Kidney (tissue), 13 donors: ENCODE measurements at regions not wholly inside any gene's neighbourhood (a gene's known extent, or its start where the extent isn't known, plus 50 kb on each side); places are given as distances from the start of the nearest gene placed in this dataset.

Experiments used
- DNase-seq, 5 donors: peaks; one replicate each; pipeline ENCODE4 v3.0.0-alpha.2; 2013 to 2020
- FAIRE-seq: peaks from 2 replicates; lab custom pipeline; 2012; peaks lifted over from hg19 to GRCh38; lab: Jason Lieb, UNC
- H3K27ac ChIP-seq, 2 donors: one replicate each; pipeline ENCODE4 v1.7.0; 2013; ENCODE audit warnings: low read depth in 2 of 2, low read length in 2 of 2, inconsistent platforms in 1 of 2
- H3K27me3 ChIP-seq: one replicate; pipeline ENCODE4 v1.7.1; 2013; ENCODE audit warnings: low read length, inconsistent platforms; ENCODE audit not compliant: control insufficient read depth, insufficient read depth
- H3K36me3 ChIP-seq, 3 donors: one replicate each; pipeline versions ENCODE4 v1.7.0 to v1.7.1; 2013; ENCODE audit warnings: low read length in 3 of 3, control low read depth in 1 of 3, inconsistent platforms in 1 of 3; ENCODE audit not compliant: insufficient read depth in 3 of 3, control insufficient read depth in 2 of 3
- H3K4me1 ChIP-seq, 3 donors: one replicate each; pipeline versions ENCODE4 v1.7.0 to v1.7.1; 2013; ENCODE audit warnings: low read length in 3 of 3, inconsistent platforms in 1 of 3, low read depth in 1 of 3; ENCODE audit not compliant: control insufficient read depth in 2 of 3, insufficient read depth in 2 of 3
- H3K4me3 ChIP-seq, 3 donors: one replicate each; pipeline versions ENCODE4 v1.7.0 to v1.8.1; 2013; ENCODE audit warnings: low read length in 3 of 3, control low read depth in 1 of 3, inconsistent platforms in 1 of 3
- H3K9ac ChIP-seq, 3 donors: one replicate each; pipeline versions ENCODE4 v1.7.0 to v1.7.1; 2013; ENCODE audit warnings: low read length in 3 of 3, control low read depth in 1 of 3, inconsistent platforms in 1 of 3
- H3K9me3 ChIP-seq, 3 donors: one replicate each; pipeline versions ENCODE4 v1.7.0 to v1.7.1; 2013; ENCODE audit warnings: low read length in 3 of 3, control low read depth in 1 of 3, inconsistent platforms in 1 of 3; ENCODE audit not compliant: control insufficient read depth in 2 of 3, insufficient read depth in 1 of 3
- intact Hi-C: fragments of 100-400 bp; cut with DNase I; formaldehyde crosslinking; loops from one replicate; pipeline ENCODE4 v1.11.1; 2022
- TF ChIP-seq, protein P1 (sequence below): IDR thresholded peaks from 3 replicates; pipeline ENCODE4 v1.5.1; 2012; ENCODE audit warnings: mild to moderate bottlenecking, moderate library complexity, borderline replicate concordance; ENCODE audit not compliant: insufficient read depth; ENCODE audit errors: extremely low read depth
- donor health status: control.
- donor health status: control.
- donor health status: control.
- donor health status: control.
- donor health status: control.
- donor health status: DM: yes; HTN: yes; CAD: no.
- donor health status: Normal renal cell carcinoma (clear cell type).

DNA sequence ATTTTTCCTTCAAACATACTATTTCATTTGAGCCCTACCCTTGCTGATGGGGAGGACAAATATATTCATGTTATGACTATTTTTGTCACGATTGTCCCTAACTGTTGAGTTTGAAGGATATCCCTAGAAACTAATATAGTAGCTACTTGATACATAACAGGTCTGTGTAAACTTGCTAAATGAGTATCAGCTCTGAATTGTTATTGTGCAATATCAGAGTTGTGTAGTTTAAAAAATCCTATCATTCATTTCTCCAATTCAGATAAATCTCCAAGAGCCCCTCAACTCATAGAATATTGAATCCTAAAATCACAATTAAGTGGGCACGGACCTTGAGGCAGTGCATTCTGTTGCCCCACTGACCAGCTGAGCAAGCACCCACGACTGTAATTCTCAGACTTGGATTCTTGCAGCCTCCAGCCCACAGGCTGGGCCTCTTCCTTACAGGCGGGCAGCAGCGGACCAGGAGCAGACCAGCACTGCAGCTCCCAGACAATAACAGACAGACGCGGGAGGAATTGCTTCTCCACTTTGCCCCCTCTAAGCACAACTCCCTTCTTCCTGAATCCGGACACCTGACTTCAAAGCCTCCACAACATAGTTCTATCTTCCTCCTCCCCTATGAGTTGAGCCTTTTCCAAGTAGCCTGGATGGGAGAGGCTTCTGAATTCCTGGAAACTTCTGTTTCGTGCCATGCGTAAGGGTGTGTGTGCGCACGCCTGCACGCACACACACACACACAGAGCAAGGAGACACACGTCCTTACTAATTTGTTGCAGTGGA, 337.6 kb upstream of the ARGLU1 start:
- H3K27ac ChIP-seq: no peak overlapping the region
- H3K36me3 ChIP-seq: no peaks in the 10 kb centered on the region
- peak in 4 of 5 donors; percentile 18 to 60 (median 38) for DNase-seq
- no peaks in the 10 kb centered on the region for H3K27me3 ChIP-seq
- H3K4me3 ChIP-seq: no peak overlapping the region
- intact Hi-C loops: no loop called here
- FAIRE-seq: no peak
- TF ChIP-seq, protein P1, sequence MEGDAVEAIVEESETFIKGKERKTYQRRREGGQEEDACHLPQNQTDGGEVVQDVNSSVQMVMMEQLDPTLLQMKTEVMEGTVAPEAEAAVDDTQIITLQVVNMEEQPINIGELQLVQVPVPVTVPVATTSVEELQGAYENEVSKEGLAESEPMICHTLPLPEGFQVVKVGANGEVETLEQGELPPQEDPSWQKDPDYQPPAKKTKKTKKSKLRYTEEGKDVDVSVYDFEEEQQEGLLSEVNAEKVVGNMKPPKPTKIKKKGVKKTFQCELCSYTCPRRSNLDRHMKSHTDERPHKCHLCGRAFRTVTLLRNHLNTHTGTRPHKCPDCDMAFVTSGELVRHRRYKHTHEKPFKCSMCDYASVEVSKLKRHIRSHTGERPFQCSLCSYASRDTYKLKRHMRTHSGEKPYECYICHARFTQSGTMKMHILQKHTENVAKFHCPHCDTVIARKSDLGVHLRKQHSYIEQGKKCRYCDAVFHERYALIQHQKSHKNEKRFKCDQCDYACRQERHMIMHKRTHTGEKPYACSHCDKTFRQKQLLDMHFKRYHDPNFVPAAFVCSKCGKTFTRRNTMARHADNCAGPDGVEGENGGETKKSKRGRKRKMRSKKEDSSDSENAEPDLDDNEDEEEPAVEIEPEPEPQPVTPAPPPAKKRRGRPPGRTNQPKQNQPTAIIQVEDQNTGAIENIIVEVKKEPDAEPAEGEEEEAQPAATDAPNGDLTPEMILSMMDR: no peak
- no peaks in the 10 kb centered on the region for H3K4me1 ChIP-seq
- H3K9me3 ChIP-seq: no peaks in the 10 kb centered on the region
- no peak overlapping the region for H3K9ac ChIP-seq

GRCh38 chr13:106899442-106899841, 331.5 kb upstream of the ARGLU1 start:
- Histone ChIP-seq H3K9ac (no peak overlapping the region), H3K27me3 (no peaks in the 10 kb centered on the region), H3K4me1 (no peaks in the 10 kb centered on the region), H3K4me3 (no peak overlapping the region), H3K36me3 (no peaks in the 10 kb centered on the region), H3K9me3 (no peaks in the 10 kb centered on the region), H3K27ac (no peak overlapping the region)
- no peak for DNase-seq
- intact Hi-C loops: no loop called here
- FAIRE-seq: no peak
- TF ChIP-seq, protein P1: no peak

GRCh38 chr13:106898231-106898630, 330.3 kb upstream of the ARGLU1 start:
- DNase-seq: no peak
- TF ChIP-seq, protein P1: no peak
- no peaks in the 10 kb centered on the region for H3K9me3 ChIP-seq
- no peak overlapping the region for H3K9ac ChIP-seq
- H3K4me3 ChIP-seq: no peak overlapping the region
- H3K27ac ChIP-seq: no peak overlapping the region
- H3K4me1 ChIP-seq: no peaks in the 10 kb centered on the region
- no peaks in the 10 kb centered on the region for H3K36me3 ChIP-seq
- no peak for FAIRE-seq
- intact Hi-C loops: no loop called here
- no peaks in the 10 kb centered on the region for H3K27me3 ChIP-seq

DNA sequence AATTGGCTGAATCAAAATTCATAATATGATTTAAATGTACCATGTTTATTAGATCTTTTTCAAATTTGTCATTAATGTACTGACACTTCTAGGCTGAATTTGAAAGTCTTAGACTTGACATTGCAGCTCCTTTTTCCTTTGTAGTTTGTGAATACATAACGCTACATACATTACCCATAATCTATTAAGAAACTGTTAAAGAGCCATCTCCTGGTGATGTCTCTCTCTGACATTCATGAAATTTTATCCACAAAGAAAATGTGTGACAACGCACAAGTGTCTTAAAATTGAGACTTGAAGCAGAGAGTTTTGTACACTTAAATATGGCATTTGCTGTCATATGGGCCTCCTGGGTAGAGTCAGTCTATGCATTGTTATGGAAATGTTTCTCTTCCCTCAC, 320.2 kb upstream of the ARGLU1 start:
- Histone ChIP-seq H3K27ac (no peak overlapping the region), H3K4me1 (no peaks in the 10 kb centered on the region), H3K36me3 (no peaks in the 10 kb centered on the region), H3K9me3 (no peaks in the 10 kb centered on the region), H3K4me3 (no peak overlapping the region), H3K27me3 (no peaks in the 10 kb centered on the region), H3K9ac (no peak overlapping the region)
- intact Hi-C loops: no loop called here
- no peak for DNase-seq
- FAIRE-seq: no peak
- TF ChIP-seq, protein P1: no peak
